Colonic mucosa (tissue), 4 donors: ENCODE measurements at regions not wholly inside any gene's neighbourhood (a gene's known extent, or its start where the extent isn't known, plus 50 kb on each side); places are given as distances from the start of the nearest gene placed in this dataset.

Experiments used
- DNase-seq: peaks from one replicate; pipeline ENCODE4 v3.0.0-alpha.2; 2020
- H3K27ac ChIP-seq: fragments of 200-600 bp; one replicate; pipeline ENCODE4 v1.8.0; 2021
- H3K27me3 ChIP-seq: fragments of 200-600 bp; one replicate; pipeline ENCODE4 v1.8.0; 2021
- H3K36me3 ChIP-seq: fragments of 200-600 bp; one replicate; pipeline ENCODE4 v1.8.0; 2021
- H3K4me1 ChIP-seq: fragments of 200-600 bp; one replicate; pipeline ENCODE4 v1.8.0; 2021; ENCODE audit warnings: mild to moderate bottlenecking
- H3K4me3 ChIP-seq: fragments of 200-600 bp; one replicate; pipeline ENCODE4 v1.8.0; 2021
- H3K9ac ChIP-seq, 2 donors: one replicate each; pipeline ENCODE4 v1.7.0; 2013; ENCODE audit warnings: control low read depth in 2 of 2, low read depth in 2 of 2, low read length in 2 of 2
- H3K9me3 ChIP-seq: fragments of 200-600 bp; one replicate; pipeline ENCODE4 v1.8.0; 2021
- intact Hi-C: fragments of 100-400 bp; cut with DNase I; formaldehyde crosslinking; loops from one replicate; pipeline ENCODE4 v1.14.1; 2022
- TF ChIP-seq, protein P1 (sequence below): fragments of 200-600 bp; IDR thresholded peaks from one replicate; pipeline ENCODE4 v1.8.0; 2022; ENCODE audit warnings: antibody characterized with exemption, mild to moderate bottlenecking
- donor health status: healthy.
- donor health status: DM: no; HTN: no; CAD: no.
- donor health status: DM: no; HTN: no; CAD: no.

DNA sequence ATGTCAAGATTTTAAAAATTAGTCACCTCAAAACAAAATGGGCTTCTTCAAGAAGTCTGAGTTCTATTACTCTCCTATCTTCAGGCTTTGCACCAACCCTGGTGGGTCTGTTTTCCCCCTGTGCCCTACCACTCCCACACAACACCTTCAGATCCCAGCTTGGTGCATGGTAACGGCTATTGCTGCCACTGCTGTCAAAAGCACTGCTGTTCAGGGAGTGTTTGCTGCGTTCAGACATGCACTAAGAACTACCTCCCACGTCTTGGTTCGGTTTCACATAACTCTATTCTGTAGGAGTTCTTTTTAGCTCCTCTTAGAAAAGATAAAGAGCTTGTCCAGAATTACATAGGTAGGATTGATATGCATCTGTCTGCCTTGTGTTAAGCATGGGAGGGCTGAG, 799.2 kb downstream of the NR2F2 start:
- no peak for DNase-seq
- no peak overlapping the region for H3K27ac ChIP-seq
- H3K9ac ChIP-seq, result no peak overlapping the region
- no peaks in the 10 kb centered on the region for H3K36me3 ChIP-seq
- no peak overlapping the region for H3K4me3 ChIP-seq
- TF ChIP-seq, protein P1, sequence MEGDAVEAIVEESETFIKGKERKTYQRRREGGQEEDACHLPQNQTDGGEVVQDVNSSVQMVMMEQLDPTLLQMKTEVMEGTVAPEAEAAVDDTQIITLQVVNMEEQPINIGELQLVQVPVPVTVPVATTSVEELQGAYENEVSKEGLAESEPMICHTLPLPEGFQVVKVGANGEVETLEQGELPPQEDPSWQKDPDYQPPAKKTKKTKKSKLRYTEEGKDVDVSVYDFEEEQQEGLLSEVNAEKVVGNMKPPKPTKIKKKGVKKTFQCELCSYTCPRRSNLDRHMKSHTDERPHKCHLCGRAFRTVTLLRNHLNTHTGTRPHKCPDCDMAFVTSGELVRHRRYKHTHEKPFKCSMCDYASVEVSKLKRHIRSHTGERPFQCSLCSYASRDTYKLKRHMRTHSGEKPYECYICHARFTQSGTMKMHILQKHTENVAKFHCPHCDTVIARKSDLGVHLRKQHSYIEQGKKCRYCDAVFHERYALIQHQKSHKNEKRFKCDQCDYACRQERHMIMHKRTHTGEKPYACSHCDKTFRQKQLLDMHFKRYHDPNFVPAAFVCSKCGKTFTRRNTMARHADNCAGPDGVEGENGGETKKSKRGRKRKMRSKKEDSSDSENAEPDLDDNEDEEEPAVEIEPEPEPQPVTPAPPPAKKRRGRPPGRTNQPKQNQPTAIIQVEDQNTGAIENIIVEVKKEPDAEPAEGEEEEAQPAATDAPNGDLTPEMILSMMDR, result no peak
- H3K27me3 ChIP-seq, result no peaks in the 10 kb centered on the region
- H3K4me1 ChIP-seq, result no peaks in the 10 kb centered on the region
- intact Hi-C loops, result no loop called here
- H3K9me3 ChIP-seq, result no peaks in the 10 kb centered on the region

DNA sequence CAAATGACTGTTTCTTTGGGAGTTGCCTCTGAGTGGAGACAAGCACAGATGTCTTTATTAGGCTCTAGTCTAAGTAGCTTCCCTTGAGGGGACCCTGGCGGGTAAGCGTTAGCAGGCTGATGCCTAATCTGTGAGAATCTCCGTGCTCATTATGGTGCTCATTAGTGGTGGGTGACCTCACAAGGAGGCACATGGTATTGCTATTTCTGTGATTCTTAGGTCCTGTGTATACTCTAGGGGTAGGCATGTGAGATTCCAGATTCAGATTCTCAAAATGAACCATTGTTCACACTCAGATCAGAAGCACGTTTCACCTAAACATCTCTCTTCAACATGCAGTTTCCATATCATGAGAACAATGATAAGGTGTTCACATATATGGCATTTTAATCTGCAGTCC, 809.7 kb downstream of the NR2F2 start:
- DNase-seq, result no peak
- intact Hi-C loops, result no loop called here
- H3K4me1 ChIP-seq, result no peaks in the 10 kb centered on the region
- TF ChIP-seq, protein P1, result no peak
- H3K9me3 ChIP-seq, result no peaks in the 10 kb centered on the region
- no peak overlapping the region for H3K4me3 ChIP-seq
- H3K27ac ChIP-seq, result no peak overlapping the region
- no peaks in the 10 kb centered on the region for H3K27me3 ChIP-seq
- H3K9ac ChIP-seq, result no peak overlapping the region
- H3K36me3 ChIP-seq, result no peaks in the 10 kb centered on the region

DNA sequence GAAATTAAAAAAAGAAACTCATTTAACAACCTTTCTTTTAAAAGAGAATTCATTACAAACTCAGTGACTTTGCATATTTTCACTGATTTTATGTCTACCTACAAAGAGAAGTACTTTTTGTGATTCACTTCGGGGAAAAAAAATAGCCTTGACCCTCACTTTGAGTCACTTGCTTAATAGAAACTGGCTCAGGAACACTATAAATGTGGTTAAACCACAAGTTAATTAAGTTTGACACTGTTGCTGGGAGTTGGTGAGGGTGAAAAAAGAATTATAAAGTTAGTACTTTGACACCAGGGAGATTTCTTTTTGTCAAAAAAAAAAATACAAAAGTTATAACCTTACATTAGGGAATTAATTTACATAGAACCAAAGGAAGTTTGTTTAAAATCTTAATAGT, 810.9 kb downstream of the NR2F2 start:
- no peak for DNase-seq
- intact Hi-C loops, result no loop called here
- H3K4me3 ChIP-seq, result no peak overlapping the region

DNA sequence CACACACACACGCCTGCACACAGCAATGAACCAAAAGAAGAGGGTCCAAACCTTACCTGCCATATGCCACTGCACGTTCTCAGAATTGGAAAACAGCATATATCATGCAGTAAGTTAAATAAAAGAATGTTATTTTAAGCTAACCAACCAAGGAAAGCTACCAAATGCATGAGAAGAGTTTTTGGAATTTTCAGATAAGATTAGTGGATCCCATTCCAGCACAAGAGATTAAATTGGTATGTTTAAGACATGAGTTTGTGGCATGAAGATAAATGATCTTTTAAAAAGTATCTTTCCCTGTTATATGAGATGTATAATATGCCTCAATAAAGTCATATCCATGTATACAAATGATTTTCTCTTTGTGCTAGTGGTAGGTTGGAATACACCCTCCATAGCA, 811.4 kb downstream of the NR2F2 start:
- intact Hi-C loops, result no loop called here
- Histone ChIP-seq H3K4me1 (no peaks in the 10 kb centered on the region), H3K27ac (no peak overlapping the region), H3K27me3 (no peaks in the 10 kb centered on the region), H3K4me3 (no peak overlapping the region), H3K9ac (no peak overlapping the region), H3K9me3 (no peaks in the 10 kb centered on the region), H3K36me3 (no peaks in the 10 kb centered on the region)
- no peak for DNase-seq
- TF ChIP-seq, protein P1, result no peak

More for the DNA sequence above, 810.9 kb downstream of the NR2F2 start:
- Histone ChIP-seq H3K9me3 (no peaks in the 10 kb centered on the region), H3K27me3 (no peaks in the 10 kb centered on the region), H3K4me1 (no peaks in the 10 kb centered on the region), H3K36me3 (no peaks in the 10 kb centered on the region), H3K27ac (no peak overlapping the region), H3K9ac (no peak overlapping the region)
- TF ChIP-seq, protein P1, result no peak

DNA sequence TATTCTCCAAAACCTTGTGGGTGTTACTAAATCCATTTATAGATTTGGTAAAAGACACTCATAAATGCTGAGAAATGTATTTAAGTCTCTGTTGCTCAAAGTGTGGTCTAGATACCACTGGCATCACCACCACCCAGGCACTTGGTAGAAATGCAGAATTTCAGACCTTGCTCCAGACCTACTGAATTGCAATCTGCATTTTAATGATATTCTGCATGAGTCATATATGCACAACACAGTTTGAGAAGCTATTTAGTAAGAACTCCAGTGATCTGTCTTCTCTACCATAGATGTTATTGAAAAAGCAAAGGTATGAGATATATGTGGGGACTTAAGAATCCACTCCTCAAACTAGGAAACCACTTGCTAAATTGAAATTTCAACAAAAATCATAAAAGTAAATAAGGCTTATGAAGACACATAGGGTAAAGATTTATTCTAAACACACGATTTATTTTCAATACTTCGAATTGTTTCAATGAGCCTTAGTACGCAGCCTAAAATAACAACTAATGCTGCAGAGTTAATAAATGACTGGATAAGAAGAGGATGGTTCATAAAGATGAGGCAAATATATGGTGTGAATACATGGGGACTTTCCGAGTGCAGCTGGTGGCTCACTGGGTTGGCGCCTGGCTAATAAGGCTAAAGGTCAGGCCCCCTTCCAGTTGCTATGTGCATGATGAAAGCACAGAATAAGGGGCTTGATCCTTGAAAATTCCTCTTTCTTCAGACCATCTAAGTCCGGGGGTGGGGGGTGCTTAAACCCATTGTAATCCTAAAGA, 813.3 kb downstream of the NR2F2 start:
- Histone ChIP-seq H3K4me1 (no peaks in the 10 kb centered on the region), H3K27me3 (no peaks in the 10 kb centered on the region), H3K4me3 (no peak overlapping the region), H3K9ac (no peak overlapping the region), H3K27ac (no peak overlapping the region), H3K36me3 (no peaks in the 10 kb centered on the region), H3K9me3 (no peaks in the 10 kb centered on the region)
- DNase-seq, result no peak
- intact Hi-C loops, result no loop called here
- TF ChIP-seq, protein P1, result no peak
